Gastroesophageal sphincter (tissue), 3 donors: ENCODE measurements at regions not wholly inside any gene's neighbourhood (a gene's known extent, or its start where the extent isn't known, plus 50 kb on each side); places are given as distances from the start of the nearest gene placed in this dataset.

ENCODE experiments used
- CTCF ChIP-seq, 4 experiments: fragments of 200-600 bp in 2 of 4; fragments of 450-650 bp in 2 of 4; sonication (generic) in 1 of 4; IDR thresholded peaks; one replicate each; pipeline ENCODE4 v1.5.1; 2017 to 2019; ENCODE audit warnings: antibody characterized with exemption in 4 of 4, mild to moderate bottlenecking in 2 of 4, moderate library complexity in 2 of 4
- POLR2AphosphoS5 ChIP-seq: sonication (generic); formaldehyde crosslinking; IDR thresholded peaks from one replicate; pipeline ENCODE4 v1.6.1; 2017; ENCODE audit warnings: antibody characterized with exemption

GRCh38 chr6:81623106-81623759, 129.2 kb downstream of the TENT5A start:
- TF ChIP-seq CTCF (IDR thresholded peaks at IDR 0.05) (no peak), POLR2AphosphoS5 (no peak)
